ENCODE measurements at regions not wholly inside any gene's neighbourhood (a gene's known extent, or its start where the extent isn't known, plus 50 kb on each side); places are given as distances from the start of the nearest gene placed in this dataset.
"Not testable (repeated sequence)": the region's sequence is repeated elsewhere in the genome, so short reads cannot be mapped to it uniquely, and the experiment has no call there.

GRCh38 chr5:135164873-135165614, 131.0 kb upstream of the PITX1 start:
- TF ChIP-seq ZBTB33 (IDR thresholded peaks at IDR 0.05; ENCODE audit: borderline replicate concordance, low read depth); TAF1 (IDR thresholded peaks at IDR 0.05; ENCODE audit: borderline replicate concordance, low read depth, low read length); JUND (IDR thresholded peaks at IDR 0.05); TEAD4 (IDR thresholded peaks at IDR 0.05; ENCODE audit: borderline replicate concordance, insufficient read depth); MAX (IDR thresholded peaks at IDR 0.05; ENCODE audit: low read depth); SIN3A (IDR thresholded peaks at IDR 0.05; ENCODE audit: borderline replicate concordance, low read depth, low read length); RAD21 (IDR thresholded peaks at IDR 0.05; ENCODE audit: low read length); POLR2AphosphoS5 (IDR thresholded peaks at IDR 0.05; ENCODE audit: low read depth, low read length); YY1 (IDR thresholded peaks at IDR 0.05; ENCODE audit: low read depth); RCOR1 (IDR thresholded peaks at IDR 0.05; ENCODE audit: low read length): not testable (repeated sequence)
- TF ChIP-seq, protein P1, sequence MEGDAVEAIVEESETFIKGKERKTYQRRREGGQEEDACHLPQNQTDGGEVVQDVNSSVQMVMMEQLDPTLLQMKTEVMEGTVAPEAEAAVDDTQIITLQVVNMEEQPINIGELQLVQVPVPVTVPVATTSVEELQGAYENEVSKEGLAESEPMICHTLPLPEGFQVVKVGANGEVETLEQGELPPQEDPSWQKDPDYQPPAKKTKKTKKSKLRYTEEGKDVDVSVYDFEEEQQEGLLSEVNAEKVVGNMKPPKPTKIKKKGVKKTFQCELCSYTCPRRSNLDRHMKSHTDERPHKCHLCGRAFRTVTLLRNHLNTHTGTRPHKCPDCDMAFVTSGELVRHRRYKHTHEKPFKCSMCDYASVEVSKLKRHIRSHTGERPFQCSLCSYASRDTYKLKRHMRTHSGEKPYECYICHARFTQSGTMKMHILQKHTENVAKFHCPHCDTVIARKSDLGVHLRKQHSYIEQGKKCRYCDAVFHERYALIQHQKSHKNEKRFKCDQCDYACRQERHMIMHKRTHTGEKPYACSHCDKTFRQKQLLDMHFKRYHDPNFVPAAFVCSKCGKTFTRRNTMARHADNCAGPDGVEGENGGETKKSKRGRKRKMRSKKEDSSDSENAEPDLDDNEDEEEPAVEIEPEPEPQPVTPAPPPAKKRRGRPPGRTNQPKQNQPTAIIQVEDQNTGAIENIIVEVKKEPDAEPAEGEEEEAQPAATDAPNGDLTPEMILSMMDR (IDR thresholded peaks at IDR 0.05): not testable (repeated sequence)
